ENCODE measurements at regions not wholly inside any gene's neighbourhood (a gene's known extent, or its start where the extent isn't known, plus 50 kb on each side); places are given as distances from the start of the nearest gene placed in this dataset.
"Not testable (repeated sequence)": the region's sequence is repeated elsewhere in the genome, so short reads cannot be mapped to it uniquely, and the experiment has no call there.

DNA sequence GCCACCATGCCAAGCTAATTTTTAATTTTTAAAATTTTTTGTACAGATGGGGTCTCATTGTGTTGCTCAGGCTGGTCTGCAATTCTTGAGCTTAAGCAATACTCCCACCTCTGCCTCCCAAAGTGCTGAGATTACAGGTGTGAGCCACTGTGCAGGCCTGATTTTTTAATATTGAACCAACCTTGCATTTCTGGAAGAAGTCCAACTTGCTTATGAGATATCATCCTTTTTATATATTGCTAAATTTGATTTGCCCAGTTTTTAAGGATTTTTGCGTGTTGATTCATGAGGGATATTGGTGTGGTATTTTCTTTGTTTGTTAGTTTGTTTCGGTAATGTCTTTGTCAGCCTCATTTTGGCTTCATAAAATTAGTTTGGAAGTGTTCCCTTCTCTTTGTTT, 196.4 kb downstream of the SEC14L1 start:
- Histone ChIP-seq H3K27ac (ENCODE audit: low read depth, low read length) (no peak overlapping the region), H3K9ac (ENCODE audit: low read length) (no peak overlapping the region), H3K36me3 (ENCODE audit: insufficient read depth, low read length) (no peaks in the 10 kb centered on the region), H3K27me3 (ENCODE audit: control insufficient read depth in 1 of 2, insufficient read depth in 2 of 2, low read length in 2 of 2) (no peaks in the 10 kb centered on the region), H3K9me3 (ENCODE audit: low read length) (no peaks in the 10 kb centered on the region), H3K4me3 (ENCODE audit: low read depth in 1 of 2, low read length in 2 of 2) (no peak overlapping the region), H3K4me1 (ENCODE audit: insufficient read depth, low read length) (peaks cover 5% of the 10 kb centered on the region)

DNA sequence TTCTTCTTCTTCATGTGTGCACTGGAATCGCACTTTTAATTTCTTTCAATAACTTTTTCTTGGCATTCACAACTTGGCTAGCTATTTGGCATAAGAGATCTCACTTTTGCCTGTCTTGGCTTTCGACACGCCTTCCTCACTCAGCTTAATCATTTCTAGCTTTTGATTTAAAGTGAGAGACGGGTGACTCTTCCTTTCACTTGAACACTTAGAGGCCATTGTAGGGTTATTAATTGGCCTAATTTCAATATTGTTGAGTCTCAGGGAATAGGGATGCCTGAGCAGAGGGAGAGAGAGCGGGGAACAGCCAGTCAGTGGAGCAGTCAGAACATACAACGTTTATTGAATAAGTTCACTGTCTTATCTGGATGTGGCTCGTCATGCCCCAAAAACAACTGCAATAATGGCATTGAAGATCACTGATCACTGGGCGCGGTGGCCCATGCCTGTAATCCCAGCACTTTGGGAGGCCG, 200.3 kb downstream of the SEC14L1 start:
- Histone ChIP-seq H3K36me3 (ENCODE audit: insufficient read depth, low read length) (no peaks in the 10 kb centered on the region), H3K27me3 (ENCODE audit: control insufficient read depth in 1 of 2, insufficient read depth in 2 of 2, low read length in 2 of 2) (no peaks in the 10 kb centered on the region), H3K9me3 (ENCODE audit: low read length) (no peaks in the 10 kb centered on the region), H3K9ac (ENCODE audit: low read length) (no peak overlapping the region), H3K27ac (ENCODE audit: low read depth, low read length) (no peak overlapping the region), H3K4me3 (ENCODE audit: low read depth in 1 of 2, low read length in 2 of 2) (no peak overlapping the region), H3K4me1 (ENCODE audit: insufficient read depth, low read length) (peaks cover 5% of the 10 kb centered on the region)

GRCh38 chr17:77342656-77342990, 201.9 kb downstream of the SEC14L1 start:
- H3K9ac ChIP-seq (ENCODE audit: low read length); H3K9me3 ChIP-seq (ENCODE audit: low read length); H3K4me3 ChIP-seq (ENCODE audit: low read depth in 1 of 2, low read length in 2 of 2); H3K36me3 ChIP-seq (ENCODE audit: insufficient read depth, low read length); H3K27ac ChIP-seq (ENCODE audit: low read depth, low read length); H3K27me3 ChIP-seq (ENCODE audit: control insufficient read depth in 1 of 2, insufficient read depth in 2 of 2, low read length in 2 of 2); H3K4me1 ChIP-seq (ENCODE audit: insufficient read depth, low read length): not testable (repeated sequence)

GRCh38 chr17:77343031-77343800, 202.4 kb downstream of the SEC14L1 start:
- Histone ChIP-seq H3K9ac (ENCODE audit: low read length) (no peak overlapping the region), H3K4me1 (ENCODE audit: insufficient read depth, low read length) (peaks cover 5% of the 10 kb centered on the region), H3K4me3 (ENCODE audit: low read depth in 1 of 2, low read length in 2 of 2) (no peak overlapping the region), H3K9me3 (ENCODE audit: low read length) (no peaks in the 10 kb centered on the region), H3K27ac (ENCODE audit: low read depth, low read length) (no peak overlapping the region), H3K27me3 (ENCODE audit: control insufficient read depth in 1 of 2, insufficient read depth in 2 of 2, low read length in 2 of 2) (no peaks in the 10 kb centered on the region), H3K36me3 (ENCODE audit: insufficient read depth, low read length) (no peaks in the 10 kb centered on the region)

GRCh38 chr17:77344038-77344437, 203.3 kb downstream of the SEC14L1 start:
- H3K4me1 ChIP-seq (ENCODE audit: insufficient read depth, low read length) = peaks cover 5% of the 10 kb centered on the region
- H3K27ac ChIP-seq (ENCODE audit: low read depth, low read length) = no peak overlapping the region
- no peaks in the 10 kb centered on the region for H3K36me3 ChIP-seq (ENCODE audit: insufficient read depth, low read length)
- H3K9ac ChIP-seq (ENCODE audit: low read length) = no peak overlapping the region
- H3K4me3 ChIP-seq (ENCODE audit: low read depth in 1 of 2, low read length in 2 of 2) = no peak overlapping the region
- no peaks in the 10 kb centered on the region for H3K9me3 ChIP-seq (ENCODE audit: low read length)
- H3K27me3 ChIP-seq (ENCODE audit: control insufficient read depth in 1 of 2, insufficient read depth in 2 of 2, low read length in 2 of 2) = no peaks in the 10 kb centered on the region

DNA sequence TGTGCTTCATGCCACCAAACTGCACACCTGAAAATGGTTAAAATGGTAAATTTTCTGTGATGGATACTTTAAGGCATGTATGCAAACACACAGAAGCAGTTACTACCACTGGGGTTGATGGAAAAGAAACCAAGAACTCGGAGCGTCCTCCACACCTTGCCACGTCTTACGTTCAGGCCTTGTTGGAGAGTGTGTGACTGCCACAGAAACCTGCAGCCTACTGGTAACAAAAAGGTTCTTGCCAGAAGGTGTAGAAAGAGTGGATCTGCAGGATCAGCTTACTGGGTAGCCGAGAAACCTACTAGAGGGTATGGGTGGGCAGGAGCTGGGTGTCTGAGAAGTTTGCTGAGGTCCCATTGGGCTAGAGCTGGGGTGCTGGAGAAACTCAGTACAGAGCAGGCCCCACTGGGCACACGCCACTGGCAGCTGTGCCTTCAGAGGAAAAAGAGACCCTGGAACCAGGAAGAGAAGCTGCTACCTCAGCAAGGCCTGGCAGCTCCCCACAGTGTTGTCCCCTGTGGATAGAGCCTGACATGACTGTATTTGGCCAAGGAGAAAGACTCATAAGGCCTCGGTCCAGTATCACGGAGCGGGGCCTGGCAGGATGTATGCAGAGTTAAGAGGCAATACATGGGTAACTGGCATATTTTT, 204.6 kb downstream of the SEC14L1 start:
- no peaks in the 10 kb centered on the region for H3K36me3 ChIP-seq (ENCODE audit: insufficient read depth, low read length)
- H3K27me3 ChIP-seq (ENCODE audit: control insufficient read depth in 1 of 2, insufficient read depth in 2 of 2, low read length in 2 of 2) = no peaks in the 10 kb centered on the region
- peaks cover 12% of the 10 kb centered on the region for H3K4me1 ChIP-seq (ENCODE audit: insufficient read depth, low read length)
- no peak overlapping the region for H3K9ac ChIP-seq (ENCODE audit: low read length)
- H3K27ac ChIP-seq (ENCODE audit: low read depth, low read length) = no peak overlapping the region
- no peaks in the 10 kb centered on the region for H3K9me3 ChIP-seq (ENCODE audit: low read length)
- H3K4me3 ChIP-seq (ENCODE audit: low read depth in 1 of 2, low read length in 2 of 2) = no peak overlapping the region

- H3K27ac ChIP-seq (ENCODE audit: low read depth, low read length) = no peak overlapping the region
- no peaks in the 10 kb centered on the region for H3K36me3 ChIP-seq (ENCODE audit: insufficient read depth, low read length)
- H3K27me3 ChIP-seq (ENCODE audit: control insufficient read depth in 1 of 2, insufficient read depth in 2 of 2, low read length in 2 of 2) = no peaks in the 10 kb centered on the region
- no peak overlapping the region for H3K9ac ChIP-seq (ENCODE audit: low read length)
- H3K4me3 ChIP-seq (ENCODE audit: low read depth in 1 of 2, low read length in 2 of 2) = no peak overlapping the region
- H3K9me3 ChIP-seq (ENCODE audit: low read length) = no peaks in the 10 kb centered on the region
- H3K4me1 ChIP-seq (ENCODE audit: insufficient read depth, low read length) = peaks cover 22% of the 10 kb centered on the region
Measured at GRCh38 chr17:77346765-77347164, 206.0 kb downstream of the SEC14L1 start.

- Histone ChIP-seq H3K9me3 (ENCODE audit: low read length) (no peaks in the 10 kb centered on the region), H3K9ac (ENCODE audit: low read length) (no peak overlapping the region), H3K27ac (ENCODE audit: low read depth, low read length) (no peak overlapping the region), H3K36me3 (ENCODE audit: insufficient read depth, low read length) (no peaks in the 10 kb centered on the region), H3K4me3 (ENCODE audit: low read depth in 1 of 2, low read length in 2 of 2) (no peak overlapping the region), H3K27me3 (ENCODE audit: control insufficient read depth in 1 of 2, insufficient read depth in 2 of 2, low read length in 2 of 2) (no peaks in the 10 kb centered on the region), H3K4me1 (ENCODE audit: insufficient read depth, low read length) (peaks cover 23% of the 10 kb centered on the region)
Measured at GRCh38 chr17:77347544-77347943, 206.8 kb downstream of the SEC14L1 start.

- Histone ChIP-seq H3K4me3 (ENCODE audit: low read depth in 1 of 2, low read length in 2 of 2) (no peak overlapping the region), H3K27me3 (ENCODE audit: control insufficient read depth in 1 of 2, insufficient read depth in 2 of 2, low read length in 2 of 2) (no peaks in the 10 kb centered on the region), H3K27ac (ENCODE audit: low read depth, low read length) (peak overlapping the region; percentile 59), H3K9ac (ENCODE audit: low read length) (peak overlapping the region; percentile 37), H3K36me3 (ENCODE audit: insufficient read depth, low read length) (no peaks in the 10 kb centered on the region), H3K4me1 (ENCODE audit: insufficient read depth, low read length) (peaks cover 38% of the 10 kb centered on the region), H3K9me3 (ENCODE audit: low read length) (no peaks in the 10 kb centered on the region)
Measured at GRCh38 chr17:77349976-77350830, 209.4 kb downstream of the SEC14L1 start.

- H3K9me3 ChIP-seq (ENCODE audit: low read length) = no peaks in the 10 kb centered on the region
- H3K27ac ChIP-seq (ENCODE audit: low read depth, low read length) = no peak overlapping the region
- H3K9ac ChIP-seq (ENCODE audit: low read length) = no peak overlapping the region
- no peaks in the 10 kb centered on the region for H3K36me3 ChIP-seq (ENCODE audit: insufficient read depth, low read length)
- H3K27me3 ChIP-seq (ENCODE audit: control insufficient read depth in 1 of 2, insufficient read depth in 2 of 2, low read length in 2 of 2) = no peaks in the 10 kb centered on the region
- no peak overlapping the region for H3K4me3 ChIP-seq (ENCODE audit: low read depth in 1 of 2, low read length in 2 of 2)
- H3K4me1 ChIP-seq (ENCODE audit: insufficient read depth, low read length) = peaks cover 47% of the 10 kb centered on the region
Measured at GRCh38 chr17:77352441-77352840, 211.7 kb downstream of the SEC14L1 start.

DNA sequence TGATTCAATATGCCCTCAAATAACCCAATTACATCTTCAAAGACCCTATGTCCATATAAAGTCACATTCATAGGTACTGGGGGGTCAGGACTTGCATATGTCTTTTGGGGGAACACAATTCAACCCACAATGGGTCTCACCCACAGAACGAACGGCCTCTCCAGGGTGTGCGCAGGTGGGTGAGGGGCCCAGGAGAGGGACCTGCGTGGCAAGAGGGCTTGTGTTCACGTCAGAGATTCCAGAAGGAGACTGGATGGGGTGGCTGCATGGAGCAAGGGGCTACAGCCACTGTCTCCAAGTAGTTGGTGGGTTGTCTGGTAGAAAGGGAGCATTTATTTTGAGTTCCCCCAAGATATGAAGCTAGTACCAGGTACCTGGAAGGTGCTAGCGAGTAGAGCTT, 212.2 kb downstream of the SEC14L1 start:
- no peak overlapping the region for H3K27ac ChIP-seq (ENCODE audit: low read depth, low read length)
- H3K4me3 ChIP-seq (ENCODE audit: low read depth in 1 of 2, low read length in 2 of 2) = no peak overlapping the region
- no peaks in the 10 kb centered on the region for H3K9me3 ChIP-seq (ENCODE audit: low read length)
- no peak overlapping the region for H3K9ac ChIP-seq (ENCODE audit: low read length)
- peaks cover 47% of the 10 kb centered on the region for H3K4me1 ChIP-seq (ENCODE audit: insufficient read depth, low read length)
- H3K36me3 ChIP-seq (ENCODE audit: insufficient read depth, low read length) = no peaks in the 10 kb centered on the region
- H3K27me3 ChIP-seq (ENCODE audit: control insufficient read depth in 1 of 2, insufficient read depth in 2 of 2, low read length in 2 of 2) = no peaks in the 10 kb centered on the region

Data from muscle layer of colon (tissue), 2 donors.